NB4 (cell line): ENCODE measurements at regions not wholly inside any gene's neighbourhood (a gene's known extent, or its start where the extent isn't known, plus 50 kb on each side); places are given as distances from the start of the nearest gene placed in this dataset.

Experiments
- DNase-seq: peaks from one replicate; pipeline ENCODE4 v3.0.0; 2010; ENCODE audit warnings: low read depth
- H3K4me3 ChIP-seq: one replicate; pipeline ENCODE4 v1.5.1; 2011; ENCODE audit warnings: mild to moderate bottlenecking, low read depth, low read length, moderate library complexity
- MYC ChIP-seq: IDR thresholded peaks from 2 replicates; pipeline ENCODE4 v1.6.1; 2011; ENCODE audit warnings: low read depth, low read length
- POLR2A ChIP-seq: IDR thresholded peaks from 2 replicates; pipeline ENCODE4 v1.6.1; 2011; ENCODE audit warnings: mild to moderate bottlenecking; ENCODE audit not compliant: insufficient read length; ENCODE audit errors: extremely low read depth
- TF ChIP-seq, protein P1 (sequence below): IDR thresholded peaks from 2 replicates; pipeline ENCODE4 v1.6.1; 2011; ENCODE audit warnings: low read depth, low read length
- TF ChIP-seq, protein P2 (sequence below): IDR thresholded peaks from one replicate; pipeline ENCODE4 v1.5.1; 2012; ENCODE audit warnings: low read depth, low read length

DNA sequence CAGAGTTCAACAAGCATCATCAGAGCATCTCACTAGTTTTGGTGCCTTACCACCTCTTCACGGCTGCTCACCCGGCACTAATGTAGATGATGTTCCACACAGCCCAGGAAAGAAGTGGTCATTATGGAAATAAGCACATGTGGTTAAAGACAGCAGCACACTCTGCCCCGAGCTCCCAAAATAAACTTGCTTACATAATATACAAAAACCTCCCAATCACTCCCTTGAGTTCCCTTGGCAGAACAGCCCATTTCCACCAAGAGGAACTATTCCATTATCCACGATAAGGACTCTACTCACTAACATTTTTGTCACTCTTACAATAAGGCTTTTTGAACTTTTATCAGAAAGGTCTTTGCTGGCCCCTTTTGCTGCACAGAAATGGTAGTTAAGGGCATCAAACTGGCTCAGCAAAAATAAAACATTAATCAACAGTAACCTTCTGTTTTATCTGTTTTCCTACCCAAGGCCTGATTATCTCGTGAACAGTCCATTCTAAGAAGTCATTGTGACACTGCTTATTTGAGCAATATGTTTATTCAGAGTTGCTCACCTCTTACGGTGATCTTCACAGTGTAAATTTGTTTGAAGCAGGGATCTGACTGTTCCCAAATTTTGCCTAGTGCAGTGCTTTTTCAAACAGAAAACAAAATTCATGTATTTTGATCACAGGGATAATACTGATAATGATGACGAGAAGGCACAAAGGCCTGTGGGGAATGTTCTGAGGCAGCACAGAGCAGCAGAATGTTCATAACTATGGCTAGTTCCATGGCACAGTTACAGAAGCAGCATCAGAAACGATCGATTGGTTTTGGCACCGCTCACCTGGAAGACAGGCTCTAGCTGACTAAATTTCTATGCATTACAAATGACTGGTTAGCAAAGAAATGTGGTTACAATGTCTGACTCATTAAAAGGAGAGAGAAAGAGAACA, 399.8 kb upstream of the PIK3R1 start:
- no peak for TF ChIP-seq MYC
- TF ChIP-seq, protein P1, sequence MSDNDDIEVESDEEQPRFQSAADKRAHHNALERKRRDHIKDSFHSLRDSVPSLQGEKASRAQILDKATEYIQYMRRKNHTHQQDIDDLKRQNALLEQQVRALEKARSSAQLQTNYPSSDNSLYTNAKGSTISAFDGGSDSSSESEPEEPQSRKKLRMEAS = no peak
- TF ChIP-seq, protein P2, sequence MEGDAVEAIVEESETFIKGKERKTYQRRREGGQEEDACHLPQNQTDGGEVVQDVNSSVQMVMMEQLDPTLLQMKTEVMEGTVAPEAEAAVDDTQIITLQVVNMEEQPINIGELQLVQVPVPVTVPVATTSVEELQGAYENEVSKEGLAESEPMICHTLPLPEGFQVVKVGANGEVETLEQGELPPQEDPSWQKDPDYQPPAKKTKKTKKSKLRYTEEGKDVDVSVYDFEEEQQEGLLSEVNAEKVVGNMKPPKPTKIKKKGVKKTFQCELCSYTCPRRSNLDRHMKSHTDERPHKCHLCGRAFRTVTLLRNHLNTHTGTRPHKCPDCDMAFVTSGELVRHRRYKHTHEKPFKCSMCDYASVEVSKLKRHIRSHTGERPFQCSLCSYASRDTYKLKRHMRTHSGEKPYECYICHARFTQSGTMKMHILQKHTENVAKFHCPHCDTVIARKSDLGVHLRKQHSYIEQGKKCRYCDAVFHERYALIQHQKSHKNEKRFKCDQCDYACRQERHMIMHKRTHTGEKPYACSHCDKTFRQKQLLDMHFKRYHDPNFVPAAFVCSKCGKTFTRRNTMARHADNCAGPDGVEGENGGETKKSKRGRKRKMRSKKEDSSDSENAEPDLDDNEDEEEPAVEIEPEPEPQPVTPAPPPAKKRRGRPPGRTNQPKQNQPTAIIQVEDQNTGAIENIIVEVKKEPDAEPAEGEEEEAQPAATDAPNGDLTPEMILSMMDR = no peak
- no peak for TF ChIP-seq POLR2A
- no peak for DNase-seq
- H3K4me3 ChIP-seq = no peak overlapping the region

DNA sequence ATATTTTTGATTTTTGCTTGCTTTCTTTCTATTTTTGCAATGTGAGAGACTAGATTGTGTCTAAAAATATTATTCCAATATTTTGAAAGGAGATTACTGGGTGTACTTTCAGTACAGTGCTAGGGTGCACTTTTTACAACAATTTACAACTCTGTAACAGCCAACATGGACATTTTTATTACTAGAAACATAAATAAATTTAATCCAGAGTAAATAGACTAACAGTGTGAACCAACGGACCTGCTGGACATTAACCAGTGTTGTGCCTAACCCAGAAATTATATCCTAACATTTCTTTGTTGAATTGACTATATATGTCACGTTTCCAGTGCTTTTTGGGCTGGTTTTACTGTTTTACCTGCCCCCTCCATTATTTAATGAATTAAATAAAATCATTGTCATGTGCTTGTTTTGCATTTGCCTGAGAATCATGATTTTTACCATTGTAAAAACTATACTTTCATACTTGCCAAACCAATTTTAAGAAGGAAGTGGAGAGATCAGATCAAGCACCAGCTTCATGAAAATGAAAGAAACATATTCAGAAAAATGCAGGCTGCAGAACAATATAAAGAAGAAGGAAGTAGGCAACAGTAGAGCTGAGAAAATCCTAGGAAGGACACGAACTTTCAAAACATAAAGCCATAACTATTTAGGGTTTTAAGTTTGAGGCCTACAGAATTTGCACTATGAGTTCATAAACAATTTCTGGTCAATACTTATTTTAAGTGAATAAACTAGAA, 400.8 kb upstream of the PIK3R1 start:
- DNase-seq = no peak
- TF ChIP-seq POLR2A = no peak
- no peak for TF ChIP-seq MYC
- TF ChIP-seq, protein P1 = no peak
- TF ChIP-seq, protein P2 = no peak
- H3K4me3 ChIP-seq = no peak overlapping the region

DNA sequence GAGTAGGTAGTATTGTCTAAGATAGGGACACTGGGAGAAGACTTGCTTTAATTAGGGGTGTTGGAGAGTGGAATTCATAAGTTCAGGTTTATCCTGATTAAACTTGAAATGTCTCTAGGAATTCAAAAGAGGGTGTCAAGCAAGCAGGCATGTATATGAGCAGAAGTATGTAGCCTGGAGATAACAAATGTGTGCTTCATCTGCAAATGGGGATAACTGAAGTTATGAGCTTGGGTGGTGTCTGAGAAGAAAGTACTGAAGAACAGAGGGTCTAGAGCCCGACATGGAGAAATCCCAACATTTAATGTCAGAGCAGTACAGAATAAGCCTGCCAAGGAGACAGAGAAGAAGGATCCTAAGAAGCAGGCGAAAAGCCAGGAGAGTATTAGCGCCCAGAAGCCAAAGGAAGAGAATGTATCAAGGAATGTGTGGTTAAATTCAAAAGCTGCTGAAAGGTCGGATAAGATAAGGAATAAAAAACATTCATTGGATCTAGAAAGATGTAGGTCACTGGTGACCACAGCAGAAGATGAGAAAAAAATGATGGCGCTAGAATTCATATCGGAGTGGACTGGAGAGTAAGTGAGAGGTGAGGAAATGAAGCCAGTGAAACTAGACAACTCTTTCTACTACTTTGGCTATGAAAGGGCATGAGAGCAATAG, 401.5 kb upstream of the PIK3R1 start:
- TF ChIP-seq POLR2A = no peak
- TF ChIP-seq, protein P1 = no peak
- TF ChIP-seq, protein P2 = no peak
- TF ChIP-seq MYC = no peak
- no peak overlapping the region for H3K4me3 ChIP-seq
- DNase-seq = no peak

DNA sequence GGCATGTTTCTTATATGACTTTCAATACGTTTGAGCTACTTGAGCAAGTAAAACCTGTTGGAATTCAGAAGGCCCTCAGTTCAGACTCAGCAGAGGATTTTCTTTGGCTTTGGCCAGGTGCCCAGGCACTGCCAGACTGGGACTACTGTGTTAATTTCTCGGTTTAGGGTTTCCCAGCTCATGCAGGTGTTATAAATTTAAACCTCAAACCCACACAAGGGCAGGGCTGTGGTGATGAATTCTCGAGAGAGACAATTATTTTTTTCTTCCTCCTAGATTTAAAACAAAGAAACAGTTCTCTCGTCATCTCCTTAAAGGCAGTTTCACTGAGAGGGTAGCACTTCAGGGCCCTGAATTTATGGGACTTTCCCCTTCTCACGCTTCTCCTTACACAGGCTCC, 406.0 kb upstream of the PIK3R1 start:
- TF ChIP-seq POLR2A (no peak), MYC (no peak)
- TF ChIP-seq, protein P2 = no peak
- TF ChIP-seq, protein P1 = no peak
- no peak for DNase-seq
- no peak overlapping the region for H3K4me3 ChIP-seq

DNA sequence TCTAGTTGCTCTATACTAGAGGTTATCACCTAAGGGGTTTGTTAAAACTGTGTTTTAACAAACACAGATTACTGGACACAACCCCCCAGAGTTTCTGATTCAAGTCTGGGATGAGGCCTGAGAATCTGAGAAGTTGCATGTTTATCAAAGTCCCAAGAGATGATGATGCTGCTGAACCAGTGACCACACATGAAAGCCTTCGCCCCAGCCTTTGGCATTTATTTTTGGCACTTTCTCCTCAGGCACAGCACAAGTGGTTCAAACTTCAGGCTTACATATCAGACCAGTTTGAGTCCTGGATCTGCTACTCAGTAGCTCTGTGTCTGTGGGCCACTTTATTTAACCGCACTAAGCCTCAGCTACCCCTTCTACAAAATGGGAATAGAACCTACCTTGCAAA, 407.2 kb upstream of the PIK3R1 start:
- no peak overlapping the region for H3K4me3 ChIP-seq
- TF ChIP-seq POLR2A = no peak
- no peak for TF ChIP-seq MYC
- TF ChIP-seq, protein P1 = no peak
- TF ChIP-seq, protein P2 = no peak
- peak; percentile 1 for DNase-seq
